D721Med (cell line): ENCODE measurements at regions not wholly inside any gene's neighbourhood (a gene's known extent, or its start where the extent isn't known, plus 50 kb on each side); places are given as distances from the start of the nearest gene placed in this dataset.

Source experiments
- DNase-seq: peaks from one replicate; pipeline ENCODE4 v3.0.0; 2011; ENCODE audit warnings: low spot score; ENCODE audit not compliant: insufficient read length
- FAIRE-seq: peaks from 2 replicates; lab custom pipeline; 2011; peaks lifted over from hg19 to GRCh38; lab: Jason Lieb, UNC
- CTCF ChIP-seq: IDR thresholded peaks from 2 replicates; pipeline ENCODE4 v1.5.1; 2012; ENCODE audit warnings: mild to moderate bottlenecking, control low read depth; ENCODE audit not compliant: insufficient read depth; ENCODE audit errors: missing control alignments

GRCh38 chr20:50242548-50242862 lies 51.9 kb downstream of the CEBPB start:
- TF ChIP-seq CTCF: no peak
- DNase-seq: no peak
- FAIRE-seq: no peak

GRCh38 chr20:50242863-50243609 lies 52.4 kb downstream of the CEBPB start:
- no peak for DNase-seq

GRCh38 chr20:50243610-50244351 lies 53.2 kb downstream of the CEBPB start:
- no peak for FAIRE-seq
- no peak for DNase-seq
- TF ChIP-seq CTCF: no peak

More at GRCh38 chr20:50242863-50243609, 52.4 kb downstream of the CEBPB start:
- FAIRE-seq: no peak
- TF ChIP-seq CTCF: no peak

- FAIRE-seq: no peak
Measured at GRCh38 chr20:50244352-50245149, 53.9 kb downstream of the CEBPB start.

GRCh38 chr20:50245498-50246366 lies 55.1 kb downstream of the CEBPB start:
- no peak for DNase-seq
- TF ChIP-seq CTCF: no peak
- FAIRE-seq: no peak

More at GRCh38 chr20:50244352-50245149, 53.9 kb downstream of the CEBPB start:
- no peak for TF ChIP-seq CTCF
- DNase-seq: no peak

GRCh38 chr20:50246367-50247195 lies 56.0 kb downstream of the CEBPB start:
- FAIRE-seq (no peak), DNase-seq (no peak)
- no peak for TF ChIP-seq CTCF
